ENCODE measurements at regions not wholly inside any gene's neighbourhood (a gene's known extent, or its start where the extent isn't known, plus 50 kb on each side); places are given as distances from the start of the nearest gene placed in this dataset.

DNA sequence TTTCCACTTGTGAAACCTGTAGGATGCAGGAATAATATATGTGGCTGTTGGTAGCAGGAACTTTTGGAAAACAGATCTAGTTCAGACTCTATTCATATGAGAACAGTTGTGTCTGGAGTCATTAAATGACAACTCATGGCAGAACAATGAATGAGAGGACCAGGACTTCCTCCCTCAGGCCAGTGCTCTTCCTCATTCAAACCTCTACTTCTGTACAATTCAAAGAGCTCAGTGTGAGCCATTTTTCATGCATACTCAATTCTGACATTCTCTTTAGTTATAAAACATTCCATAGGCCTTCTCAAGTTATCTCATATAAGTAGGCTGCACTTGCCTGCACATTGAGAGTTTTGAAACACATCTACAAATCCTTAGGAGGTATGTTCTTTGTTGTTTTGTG is 1526.6 kb upstream of the FLRT2 start:
- TF ChIP-seq EZH2phosphoT487 (IDR thresholded peaks at IDR 0.05; ENCODE audit: insufficient read depth, low read depth) (no peak), EZH2 (IDR thresholded peaks at IDR 0.05; ENCODE audit: insufficient read depth, poor library complexity, severe bottlenecking) (no peak)
